Endothelial cell of umbilical vein (primary cell): ENCODE measurements at regions not wholly inside any gene's neighbourhood (a gene's known extent, or its start where the extent isn't known, plus 50 kb on each side); places are given as distances from the start of the nearest gene placed in this dataset.

Source experiments
- BruUV-seq: library from RNA; stranded (reverse); fragments of 400-500 nt; replicated peaks from 2 replicates; lab custom pipeline; 2021; lab: Mats Ljungman, UMichigan
- CTCF ChIA-PET: fragments of 300-600, 350-600 bp; sonication (Branson Sonifier 250); formaldehyde crosslinking; loops from one replicate; lab custom pipeline; 2021; ENCODE audit warnings: antibody characterized with exemption, inconsistent platforms; lab: Charles Lee
- POLR2A ChIA-PET: fragments of 300-600, 350-600 bp; sonication (Branson Sonifier 250); formaldehyde crosslinking; loops from one replicate; lab custom pipeline; 2021; ENCODE audit warnings: antibody characterized with exemption, inconsistent platforms; lab: Charles Lee
- DNase-seq: peaks from one replicate; pipeline ENCODE4 v3.0.0-alpha.2; 2011; ENCODE audit warnings: low read depth, low spot score
- FAIRE-seq: peaks from 2 replicates; lab custom pipeline; 2011; peaks lifted over from hg19 to GRCh38; lab: Jason Lieb, UNC
- H2AFZ ChIP-seq: 2 replicates; pipeline ENCODE4 v1.6.0; 2012; ENCODE audit warnings: low read depth, low read length, control low read depth, inconsistent platforms
- H3K27ac ChIP-seq: 2 replicates; pipeline ENCODE4 v1.5.1; 2011; ENCODE audit warnings: low read depth, mild to moderate bottlenecking, control low read depth, low read length, moderate library complexity; ENCODE audit not compliant: insufficient read depth
- H3K27me3 ChIP-seq, 2 experiments: 2 replicates each; pipeline versions ENCODE4 v1.6.0 to v1.6.1; 2011; ENCODE audit warnings: low read length in 2 of 2, mixed read lengths in 1 of 2; ENCODE audit not compliant: control insufficient read depth in 2 of 2, insufficient read depth in 2 of 2
- H3K36me3 ChIP-seq, 2 experiments: 2 replicates in 1 of 2; 3 replicates in 1 of 2; pipeline ENCODE4 v1.5.1; 2011; ENCODE audit warnings: low read length in 2 of 2, mild to moderate bottlenecking in 1 of 2, moderate library complexity in 1 of 2; ENCODE audit not compliant: control insufficient read depth in 2 of 2, insufficient read depth in 2 of 2; ENCODE audit errors: extremely low read depth in 1 of 2
- H3K4me1 ChIP-seq: 3 replicates; pipeline ENCODE4 v1.5.1; 2011; ENCODE audit warnings: mild to moderate bottlenecking, low read length; ENCODE audit not compliant: control insufficient read depth, insufficient read depth; ENCODE audit errors: extremely low read depth
- H3K4me2 ChIP-seq: 2 replicates; pipeline ENCODE4 v1.6.1; 2011; ENCODE audit warnings: low read length, control low read depth, mixed read lengths; ENCODE audit not compliant: insufficient read depth
- H3K4me3 ChIP-seq, 3 experiments: fragments of 200-600 bp in 1 of 3; sonication (generic), shearing (Covaris generic) in 1 of 3; replicated peaks in 1 of 3; 2 replicates each; pipeline ENCODE4 v1.5.1; 2011 to 2016; ENCODE audit warnings: control low read depth in 3 of 3, low read length in 3 of 3, mild to moderate bottlenecking in 2 of 3, inconsistent platforms in 1 of 3, low read depth in 1 of 3, moderate library complexity in 1 of 3; ENCODE audit not compliant: insufficient read depth in 1 of 3
- H3K79me2 ChIP-seq: 2 replicates; pipeline ENCODE4 v1.6.0; 2012; ENCODE audit warnings: low read length, inconsistent platforms; ENCODE audit not compliant: control insufficient read depth, insufficient read depth
- H3K9ac ChIP-seq: replicated peaks from 2 replicates; pipeline ENCODE3; 2011; ENCODE audit warnings: low read length, control low read depth; ENCODE audit not compliant: insufficient read depth; ENCODE audit errors: extremely low read depth
- H3K9me1 ChIP-seq: replicated peaks from 3 replicates; pipeline ENCODE4 v1.6.0; 2011; ENCODE audit warnings: mild to moderate bottlenecking, low read length; ENCODE audit not compliant: control insufficient read depth, insufficient read depth; ENCODE audit errors: extremely low read depth
- H3K9me3 ChIP-seq: replicated peaks from 2 replicates; pipeline ENCODE4 v1.5.1; 2012; ENCODE audit warnings: low read length, inconsistent platforms; ENCODE audit not compliant: control insufficient read depth, insufficient read depth
- H4K20me1 ChIP-seq: replicated peaks from 2 replicates; pipeline ENCODE3; 2011; ENCODE audit warnings: mild to moderate bottlenecking, low read length; ENCODE audit not compliant: control insufficient read depth, insufficient read depth; ENCODE audit errors: extremely low read depth
- EZH2 ChIP-seq: IDR thresholded peaks from 2 replicates; pipeline ENCODE4 v1.6.1; 2012; ENCODE audit warnings: borderline replicate concordance, low read depth, mild to moderate bottlenecking, moderate library complexity, low read length, inconsistent platforms; ENCODE audit not compliant: severe bottlenecking
- FOS ChIP-seq: IDR thresholded peaks from 2 replicates; pipeline ENCODE4 v1.6.1; 2011; ENCODE audit warnings: mild to moderate bottlenecking, low read length, moderate library complexity, borderline replicate concordance; ENCODE audit not compliant: insufficient read depth
- GATA2 ChIP-seq: IDR thresholded peaks from 2 replicates; pipeline ENCODE4 v1.7.0; 2011; ENCODE audit warnings: low read depth, mild to moderate bottlenecking, moderate library complexity, mixed read lengths, low read length; ENCODE audit not compliant: insufficient read length, insufficient read depth
- JUN ChIP-seq: IDR thresholded peaks from 2 replicates; pipeline ENCODE4 v1.6.1; 2011; ENCODE audit warnings: borderline replicate concordance, low read depth; ENCODE audit not compliant: insufficient read length, insufficient read depth
- MYC ChIP-seq: IDR thresholded peaks from one replicate; pipeline ENCODE4 v1.6.1; 2011; ENCODE audit warnings: mild to moderate bottlenecking, low read depth, low read length
- POLR2A ChIP-seq: IDR thresholded peaks from 2 replicates; pipeline ENCODE4 v1.6.1; 2012; ENCODE audit warnings: low read depth, mild to moderate bottlenecking, control low read depth, low read length
- POLR2AphosphoS5 ChIP-seq: IDR thresholded peaks from 2 replicates; pipeline ENCODE4 v1.6.1; 2012; ENCODE audit warnings: low read depth, mild to moderate bottlenecking, control low read depth, low read length, moderate library complexity; ENCODE audit not compliant: insufficient read depth
- dilution Hi-C: fragments of 300-500 bp; cut with MboI; formaldehyde crosslinking; loops from one replicate; pipeline ENCODE4 v1.15.0; 2019; ENCODE audit warnings: low sequenced_read_pairs; ENCODE audit not compliant: extremely low pct_ligation_motif_present
- intact Hi-C: fragments of 100-400 bp; cut with micrococcal nuclease; formaldehyde crosslinking; loops from one replicate; pipeline ENCODE4 v1.10.0; 2022
- TF ChIP-seq, protein P1 (sequence below): IDR thresholded peaks from 2 replicates; pipeline ENCODE4 v1.6.1; 2011; ENCODE audit not compliant: insufficient read depth, insufficient read length
- TF ChIP-seq, protein P2 (sequence below), 2 donors: IDR thresholded peaks; 1 replicate in 1 of 2; 2 replicates in 1 of 2; pipeline ENCODE4 v1.5.1; 2011; ENCODE audit warnings: low read length in 2 of 2, mild to moderate bottlenecking in 2 of 2, moderate library complexity in 2 of 2, control low read depth in 1 of 2, inconsistent platforms in 1 of 2, low read depth in 1 of 2; ENCODE audit not compliant: insufficient read depth in 1 of 2; ENCODE audit errors: extremely low read depth in 1 of 2

DNA sequence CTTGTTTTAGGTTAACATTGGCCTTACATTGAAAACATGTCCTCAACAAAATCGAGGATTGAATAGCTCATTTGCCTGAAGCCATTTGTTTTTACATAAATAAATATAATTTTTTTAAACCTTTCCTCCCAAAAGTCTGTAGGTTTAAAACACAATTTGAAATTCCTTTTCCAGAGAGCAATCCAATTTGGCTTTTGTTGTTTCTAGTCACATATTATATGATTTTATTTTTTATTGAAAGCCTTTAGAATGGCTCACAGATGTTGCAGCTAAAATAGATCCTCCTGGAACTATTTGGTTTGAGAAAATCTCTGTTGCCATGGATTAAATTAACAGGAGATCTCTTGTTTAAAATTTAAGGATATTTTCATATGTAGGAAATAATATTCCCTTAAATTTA lies 512.6 kb downstream of the KLF5 start:
- H3K79me2 ChIP-seq: no peaks in the 10 kb centered on the region
- no peaks in the 10 kb centered on the region for H3K9me1 ChIP-seq
- H3K36me3 ChIP-seq: no peaks in the 10 kb centered on the region
- no peak for TF ChIP-seq EZH2
- TF ChIP-seq, protein P1, sequence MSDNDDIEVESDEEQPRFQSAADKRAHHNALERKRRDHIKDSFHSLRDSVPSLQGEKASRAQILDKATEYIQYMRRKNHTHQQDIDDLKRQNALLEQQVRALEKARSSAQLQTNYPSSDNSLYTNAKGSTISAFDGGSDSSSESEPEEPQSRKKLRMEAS: no peak
- TF ChIP-seq MYC: no peak
- TF ChIP-seq FOS: no peak
- no peak for TF ChIP-seq POLR2AphosphoS5
- no peak for TF ChIP-seq JUN
- no peak for TF ChIP-seq POLR2A
- TF ChIP-seq, protein P2, sequence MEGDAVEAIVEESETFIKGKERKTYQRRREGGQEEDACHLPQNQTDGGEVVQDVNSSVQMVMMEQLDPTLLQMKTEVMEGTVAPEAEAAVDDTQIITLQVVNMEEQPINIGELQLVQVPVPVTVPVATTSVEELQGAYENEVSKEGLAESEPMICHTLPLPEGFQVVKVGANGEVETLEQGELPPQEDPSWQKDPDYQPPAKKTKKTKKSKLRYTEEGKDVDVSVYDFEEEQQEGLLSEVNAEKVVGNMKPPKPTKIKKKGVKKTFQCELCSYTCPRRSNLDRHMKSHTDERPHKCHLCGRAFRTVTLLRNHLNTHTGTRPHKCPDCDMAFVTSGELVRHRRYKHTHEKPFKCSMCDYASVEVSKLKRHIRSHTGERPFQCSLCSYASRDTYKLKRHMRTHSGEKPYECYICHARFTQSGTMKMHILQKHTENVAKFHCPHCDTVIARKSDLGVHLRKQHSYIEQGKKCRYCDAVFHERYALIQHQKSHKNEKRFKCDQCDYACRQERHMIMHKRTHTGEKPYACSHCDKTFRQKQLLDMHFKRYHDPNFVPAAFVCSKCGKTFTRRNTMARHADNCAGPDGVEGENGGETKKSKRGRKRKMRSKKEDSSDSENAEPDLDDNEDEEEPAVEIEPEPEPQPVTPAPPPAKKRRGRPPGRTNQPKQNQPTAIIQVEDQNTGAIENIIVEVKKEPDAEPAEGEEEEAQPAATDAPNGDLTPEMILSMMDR (IDR thresholded peaks at IDR 0.05; ENCODE audit: extremely low read depth in 1 of 2, insufficient read depth in 1 of 2, low read depth in 1 of 2, low read length in 2 of 2): no peak
- no peak for TF ChIP-seq GATA2
- no peak overlapping the region for H3K27ac ChIP-seq
- H3K9ac ChIP-seq: no peak overlapping the region
- H3K4me3 ChIP-seq: no peak overlapping the region
- CTCF ChIA-PET: no interaction called here
- H3K9me3 ChIP-seq: no peaks in the 10 kb centered on the region
- intact Hi-C loops (no loop called here), dilution Hi-C loops (no loop called here)
- H3K4me1 ChIP-seq: no peaks in the 10 kb centered on the region
- POLR2A ChIA-PET: no interaction called here
- no peaks in the 10 kb centered on the region for H4K20me1 ChIP-seq
- no peaks in the 10 kb centered on the region for H3K27me3 ChIP-seq
- BruUV-seq: no TSS peak
- no peak for FAIRE-seq
- DNase-seq: no peak
- no peak overlapping the region for H2AFZ ChIP-seq
- no peak overlapping the region for H3K4me2 ChIP-seq
